Upper lobe of left lung (tissue), 4 donors: ENCODE measurements at regions not wholly inside any gene's neighbourhood (a gene's known extent, or its start where the extent isn't known, plus 50 kb on each side); places are given as distances from the start of the nearest gene placed in this dataset.

Experiments used
- CTCF ChIP-seq, 6 experiments: fragments of 450-650 bp in 4 of 6; fragments of 200-600 bp in 2 of 6; sonication (generic) in 2 of 6; IDR thresholded peaks; one replicate each; pipeline ENCODE4 v1.5.1; 2016 to 2019; ENCODE audit warnings: antibody characterized with exemption in 6 of 6
- EP300 ChIP-seq, 4 donors: sonication (generic); formaldehyde crosslinking; IDR thresholded peaks; one replicate each; pipeline ENCODE4 v1.5.1; 2017; ENCODE audit warnings: antibody characterized with exemption in 4 of 4, control low read depth in 2 of 4
- POLR2A ChIP-seq, 4 donors: fragments of 450-650 bp; IDR thresholded peaks; one replicate each; pipeline ENCODE4 v1.5.1; 2016 to 2017; ENCODE audit warnings: antibody characterized with exemption in 4 of 4, mild to moderate bottlenecking in 2 of 4

- no peak for TF ChIP-seq EP300 (IDR thresholded peaks at IDR 0.05)
- TF ChIP-seq POLR2A (IDR thresholded peaks at IDR 0.05), result no peak
- TF ChIP-seq CTCF (IDR thresholded peaks at IDR 0.05), result no peak
Measured at GRCh38 chr6:122178988-122179387, 220.5 kb upstream of the HSF2 start.
